ENCODE measurements at regions not wholly inside any gene's neighbourhood (a gene's known extent, or its start where the extent isn't known, plus 50 kb on each side); places are given as distances from the start of the nearest gene placed in this dataset.

- Histone ChIP-seq H2BK120ac (replicated peaks; ENCODE audit: low read depth, low read length) (no peak overlapping the region), H3K27me3 (replicated peaks in 1 of 4; ENCODE audit: control insufficient read depth in 3 of 4, extremely low read depth in 1 of 4, insufficient read depth in 3 of 4, low read length in 3 of 4) (no peaks in the 10 kb centered on the region), H3K9me3 (ENCODE audit: insufficient read depth in 2 of 2, low read depth in 1 of 2, low read length in 1 of 2) (no peaks in the 10 kb centered on the region), H3K27ac (ENCODE audit: low read depth, low read length) (no peak overlapping the region), H2AFZ (ENCODE audit: low read length) (no peak overlapping the region), H4K8ac (ENCODE audit: extremely low read depth, insufficient read depth, low read length) (no peak overlapping the region), H2BK15ac (ENCODE audit: low read length) (no peak overlapping the region), H4K20me1 (replicated peaks in 1 of 2; ENCODE audit: control insufficient read depth in 1 of 2, insufficient read depth in 2 of 2, low read length in 2 of 2) (no peaks in the 10 kb centered on the region), H3K36me3 (ENCODE audit: control insufficient read depth in 2 of 4, insufficient read depth in 4 of 4, low read length in 3 of 4) (no peaks in the 10 kb centered on the region), H2AK5ac (ENCODE audit: low read depth, low read length) (no peak overlapping the region), H3K23ac (ENCODE audit: insufficient read length) (no peak overlapping the region), H3K4me3 (ENCODE audit: extremely low read depth in 1 of 4, insufficient read depth in 2 of 4, low read depth in 3 of 4, low read length in 4 of 4) (no peak overlapping the region), H3K18ac (ENCODE audit: extremely low read depth, low read length) (no peak overlapping the region), H3K4me2 (ENCODE audit: insufficient read depth in 1 of 2, low read depth in 2 of 2, low read length in 2 of 2) (no peak overlapping the region), H2BK12ac (ENCODE audit: low read depth, low read length) (no peak overlapping the region), H3K4me1 (replicated peaks in 1 of 4; ENCODE audit: control insufficient read depth in 3 of 4, insufficient read depth in 4 of 4, low read length in 3 of 4) (peaks cover 4 to 8% (median 7%) of the 10 kb centered on the region in 4 experiments; a peak in 5 of 7 replicates), H2BK20ac (ENCODE audit: low read length) (no peak overlapping the region), H3K4ac (replicated peaks; ENCODE audit: insufficient read length, low read depth, low read length) (no peak overlapping the region), H3K56ac (replicated peaks; ENCODE audit: insufficient read length, low read depth, low read length) (no peak overlapping the region), H3K9ac (replicated peaks in 1 of 4; ENCODE audit: extremely low read depth in 1 of 4, low read depth in 3 of 4, low read length in 3 of 4) (no peak overlapping the region), H3K79me2 (ENCODE audit: control insufficient read depth in 1 of 2, insufficient read depth in 2 of 2, low read length in 2 of 2) (no peaks in the 10 kb centered on the region), H3K79me1 (ENCODE audit: low read depth, low read length) (no peaks in the 10 kb centered on the region), H3K23me2 (ENCODE audit: low read depth, low read length) (no peaks in the 10 kb centered on the region), H2BK5ac (ENCODE audit: low read depth, low read length) (no peak overlapping the region), H3K14ac (ENCODE audit: insufficient read length) (no peak overlapping the region), H4K5ac (ENCODE audit: insufficient read length, low read depth, low read length) (no peak overlapping the region), H4K91ac (replicated peaks; ENCODE audit: insufficient read length, low read length) (no peak overlapping the region)
- no peak for TF ChIP-seq GTF2F1 (IDR thresholded peaks at IDR 0.05; ENCODE audit: borderline replicate concordance, low read depth, low read length)
- no peak for TF ChIP-seq CREB1 (IDR thresholded peaks at IDR 0.05)
- no peak for TF ChIP-seq TCF12 (IDR thresholded peaks at IDR 0.05; ENCODE audit: low read depth, low read length)
- TF ChIP-seq SP1 (IDR thresholded peaks at IDR 0.05; ENCODE audit: low read depth, low read length) = no peak
- no peak for TF ChIP-seq SRF (IDR thresholded peaks at IDR 0.05; ENCODE audit: low read depth, low read length)
- no peak for TF ChIP-seq ASH2L (IDR thresholded peaks at IDR 0.05; ENCODE audit: low read length)
- no peak for TF ChIP-seq FOSL1 (IDR thresholded peaks at IDR 0.05; ENCODE audit: insufficient read depth, low read depth, low read length)
- no peak for TF ChIP-seq NANOG (IDR thresholded peaks at IDR 0.05; ENCODE audit: insufficient read depth, low read depth, low read length, poor library complexity, severe bottlenecking)
- no peak for TF ChIP-seq BACH1 (IDR thresholded peaks at IDR 0.05; ENCODE audit: low read length)
- no peak for TF ChIP-seq USF2 (IDR thresholded peaks at IDR 0.05; ENCODE audit: low read length)
- no peak for TF ChIP-seq TAF7 (optimal IDR thresholded peaks at IDR 0.05; ENCODE audit: borderline replicate concordance, low read depth, low read length)
- TF ChIP-seq KDM1A (IDR thresholded peaks at IDR 0.05; ENCODE audit: borderline replicate concordance, low read length) = no peak
- FAIRE-seq (no peak), DNase-seq (ENCODE audit: low read depth in 1 of 2, low spot score in 2 of 2) (no peak)
- ChIA-PET POLR2A (ENCODE audit: partially characterized antibody) (interaction anchor here (0.7 to 1.0 kb wide), 2 partner anchors 9 to 673 kb away, joined by 3 read pairs; no protein-coding TSS in a partner anchor), CTCF (ENCODE audit: partially characterized antibody) (interaction anchor here (0.7 to 1.3 kb wide), 3 partner anchors 10 to 41 kb away, joined by 3 to 4 read pairs (median 4); no protein-coding TSS in a partner anchor)
- WGBS, 2 experiments (ENCODE audit: extremely low coverage in 1 of 2, insufficient coverage in 1 of 2, insufficient read length in 1 of 2, insufficient replicate concordance in 2 of 2, low coverage in 1 of 2, low lambda C conversion rate in 2 of 2, missing lambda C conversion rate in 1 of 2) = 87% methylated on average over 3 of the region's 3 CpGs; no CpG with 5 or more reads in 1 of the 2 experiments
Measured at GRCh38 chr11:92453055-92453454, 228.4 kb downstream of the FAT3 start.
